ENCODE measurements at regions not wholly inside any gene's neighbourhood (a gene's known extent, or its start where the extent isn't known, plus 50 kb on each side); places are given as distances from the start of the nearest gene placed in this dataset.
"Not testable (repeated sequence)": the region's sequence is repeated elsewhere in the genome, so short reads cannot be mapped to it uniquely, and the experiment has no call there.

GRCh38 chr1:196366-196765 lies 255.1 kb downstream of the OR4F29 start:
- DNase-seq (ENCODE audit: low read depth), result not testable (repeated sequence)

GRCh38 chr1:191296-192049 lies 260.0 kb downstream of the OR4F29 start:
- DNase-seq (ENCODE audit: low read depth), result peak; percentile 6

DNA sequence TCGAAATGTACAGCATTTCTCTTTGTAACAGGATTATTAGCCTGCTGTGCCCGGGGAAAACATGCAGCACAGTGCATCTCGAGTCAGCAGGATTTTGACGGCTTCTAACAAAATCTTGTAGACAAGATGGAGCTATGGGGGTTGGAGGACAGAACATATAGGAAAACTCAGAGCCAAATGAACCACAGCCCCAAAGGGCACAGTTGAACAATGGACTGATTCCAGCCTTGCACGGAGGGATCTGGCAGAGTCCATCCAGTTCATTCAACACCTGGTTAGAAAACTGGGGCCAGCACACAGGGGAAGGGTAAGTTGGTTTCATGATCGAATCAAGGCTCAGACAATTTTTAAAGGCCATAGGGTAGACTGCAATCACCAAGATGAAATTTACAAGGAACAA lies 260.8 kb downstream of the OR4F29 start:
- DNase-seq (ENCODE audit: low read depth), result not testable (repeated sequence)

GRCh38 chr1:189915-190314 lies 261.6 kb downstream of the OR4F29 start:
- not testable (repeated sequence) for DNase-seq (ENCODE audit: low read depth)

DNA sequence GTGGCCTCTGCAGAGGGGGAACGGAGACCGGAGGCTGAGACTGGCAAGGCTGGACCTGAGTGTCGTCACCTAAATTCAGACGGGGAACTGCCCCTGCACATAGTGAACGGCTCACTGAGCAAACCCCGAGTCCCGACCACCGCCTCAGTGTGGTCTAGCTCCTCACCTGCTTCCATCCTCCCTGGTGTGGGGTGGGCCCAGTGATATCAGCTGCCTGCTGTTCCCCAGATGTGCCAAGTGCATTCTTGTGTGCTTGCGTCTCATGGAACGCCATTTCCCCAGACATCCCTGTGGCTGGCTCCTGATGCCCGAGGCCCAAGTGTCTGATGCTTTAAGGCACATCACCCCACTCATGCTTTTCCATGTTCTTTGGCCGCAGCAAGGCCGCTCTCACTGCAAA lies 262.2 kb downstream of the OR4F29 start:
- DNase-seq (ENCODE audit: low read depth), result not testable (repeated sequence)

GRCh38 chr1:187298-187697 lies 264.2 kb downstream of the OR4F29 start:
- DNase-seq (ENCODE audit: low read depth), result not testable (repeated sequence)

DNA sequence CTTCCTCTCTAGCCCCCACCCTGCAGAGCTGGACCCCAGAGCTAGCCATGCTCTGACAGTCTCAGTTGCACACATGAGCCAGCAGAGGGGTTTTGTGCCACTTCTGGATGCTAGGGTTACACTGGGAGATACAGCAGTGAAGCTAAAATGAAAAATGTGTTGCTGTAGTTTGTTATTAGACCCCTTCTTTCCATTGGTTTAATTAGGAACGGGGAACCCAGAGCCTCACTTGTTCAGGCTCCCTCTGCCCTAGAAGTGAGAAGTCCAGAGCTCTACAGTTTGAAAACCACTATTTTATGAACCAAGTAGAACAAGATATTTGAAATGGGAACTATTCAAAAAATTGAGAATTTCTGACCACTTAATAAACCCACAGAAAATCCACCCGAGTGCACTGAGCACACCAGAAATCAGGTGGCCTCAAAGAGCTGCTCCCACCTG lies 264.8 kb downstream of the OR4F29 start:
- peak; percentile 0 for DNase-seq (ENCODE audit: low read depth)

GRCh38 chr1:186223-186622 lies 265.3 kb downstream of the OR4F29 start:
- DNase-seq (ENCODE audit: low read depth), result not testable (repeated sequence)

GRCh38 chr1:185526-185925 lies 266.0 kb downstream of the OR4F29 start:
- DNase-seq (ENCODE audit: low read depth), result not testable (repeated sequence)

DNA sequence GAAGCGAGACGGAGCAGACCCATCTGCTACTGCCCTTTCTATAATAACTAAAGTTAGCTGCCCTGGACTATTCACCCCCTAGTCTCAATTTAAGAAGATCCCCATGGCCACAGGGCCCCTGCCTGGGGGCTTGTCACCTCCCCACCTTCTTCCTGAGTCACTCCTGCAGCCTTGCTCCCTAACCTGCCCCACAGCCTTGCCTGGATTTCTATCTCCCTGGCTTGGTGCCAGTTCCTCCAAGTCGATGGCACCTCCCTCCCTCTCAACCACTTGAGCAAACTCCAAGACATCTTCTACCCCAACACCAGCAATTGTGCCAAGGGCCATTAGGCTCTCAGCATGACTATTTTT lies 267.2 kb downstream of the OR4F29 start:
- not testable (repeated sequence) for DNase-seq (ENCODE audit: low read depth)

- DNase-seq (ENCODE audit: low read depth), result not testable (repeated sequence)
Measured at GRCh38 chr1:183620-184335, 267.7 kb downstream of the OR4F29 start.

- not testable (repeated sequence) for DNase-seq (ENCODE audit: low read depth)
Measured at GRCh38 chr1:183081-183480, 268.4 kb downstream of the OR4F29 start.

DNA sequence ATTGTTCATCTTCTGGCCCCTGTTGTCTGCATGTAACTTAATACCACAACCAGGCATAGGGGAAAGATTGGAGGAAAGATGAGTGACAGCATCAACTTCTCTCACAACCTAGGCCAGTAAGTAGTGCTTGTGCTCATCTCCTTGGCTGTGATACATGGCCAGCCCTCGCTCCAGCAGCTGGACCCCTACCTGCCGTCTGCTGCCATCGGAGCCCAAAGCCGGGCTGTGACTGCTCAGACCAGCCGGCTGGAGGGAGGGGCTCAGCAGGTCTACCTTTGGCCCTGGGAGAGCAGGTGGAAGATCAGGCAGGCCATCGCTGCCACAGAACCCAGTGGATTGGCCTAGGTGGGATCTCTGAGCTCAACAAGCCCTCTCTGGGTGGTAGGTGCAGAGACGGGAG lies 268.8 kb downstream of the OR4F29 start:
- DNase-seq (ENCODE audit: low read depth), result not testable (repeated sequence)

DNA sequence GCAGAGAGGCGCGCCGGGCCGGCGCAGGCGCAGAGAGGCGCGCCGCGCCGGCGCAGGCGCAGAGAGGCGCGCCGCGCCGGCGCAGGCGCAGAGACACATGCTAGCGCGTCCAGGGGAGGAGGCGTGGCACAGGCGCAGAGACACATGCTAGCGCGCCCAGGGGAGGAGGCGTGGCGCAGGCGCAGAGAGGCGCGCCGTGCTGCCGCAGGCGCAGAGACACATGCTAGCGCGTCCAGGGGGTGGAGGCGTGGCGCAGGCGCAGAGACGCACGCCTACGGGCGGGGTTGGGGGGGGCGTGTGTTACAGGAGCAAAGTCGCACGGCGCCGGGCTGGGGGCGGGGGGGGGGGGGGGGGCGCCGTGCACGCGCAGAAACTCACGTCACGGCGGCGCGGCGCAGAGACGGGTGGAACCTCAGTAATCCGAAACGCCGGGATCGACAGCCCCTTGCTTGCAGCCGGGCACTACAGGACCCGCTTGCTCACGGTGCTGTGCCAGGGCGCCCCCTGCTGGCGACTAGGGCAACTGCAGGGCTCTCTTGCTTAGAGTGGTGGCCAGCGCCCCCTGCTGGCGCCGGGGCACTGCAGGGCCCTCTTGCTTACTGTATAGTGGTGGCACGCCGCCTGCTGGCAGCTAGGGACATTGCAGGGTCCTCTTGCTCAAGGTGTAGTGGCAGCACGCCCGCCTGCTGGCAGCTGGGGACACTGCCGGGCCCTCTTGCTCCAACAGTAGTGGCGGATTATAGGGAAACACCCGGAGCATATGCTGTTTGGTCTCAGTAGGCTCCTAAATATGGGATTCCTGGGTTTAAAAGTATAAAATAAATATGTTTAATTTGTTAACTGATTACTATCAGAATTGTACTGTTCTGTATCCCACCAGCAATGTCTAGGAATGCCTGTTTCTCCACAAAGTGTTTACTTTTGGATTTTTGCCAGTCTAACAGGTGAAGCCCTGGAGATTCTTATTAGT lies 269.9 kb downstream of the OR4F29 start:
- DNase-seq (ENCODE audit: low read depth), result peak; percentile 68

GRCh38 chr1:180749-181205 lies 270.7 kb downstream of the OR4F29 start:
- peak; percentile 0 for DNase-seq (ENCODE audit: low read depth)

GRCh38 chr1:138842-139241 lies 312.6 kb downstream of the OR4F29 start:
- DNase-seq (ENCODE audit: low read depth), result not testable (repeated sequence)

- DNase-seq (ENCODE audit: low read depth), result not testable (repeated sequence)
Measured at GRCh38 chr1:137664-138063, 313.8 kb downstream of the OR4F29 start.

DNA sequence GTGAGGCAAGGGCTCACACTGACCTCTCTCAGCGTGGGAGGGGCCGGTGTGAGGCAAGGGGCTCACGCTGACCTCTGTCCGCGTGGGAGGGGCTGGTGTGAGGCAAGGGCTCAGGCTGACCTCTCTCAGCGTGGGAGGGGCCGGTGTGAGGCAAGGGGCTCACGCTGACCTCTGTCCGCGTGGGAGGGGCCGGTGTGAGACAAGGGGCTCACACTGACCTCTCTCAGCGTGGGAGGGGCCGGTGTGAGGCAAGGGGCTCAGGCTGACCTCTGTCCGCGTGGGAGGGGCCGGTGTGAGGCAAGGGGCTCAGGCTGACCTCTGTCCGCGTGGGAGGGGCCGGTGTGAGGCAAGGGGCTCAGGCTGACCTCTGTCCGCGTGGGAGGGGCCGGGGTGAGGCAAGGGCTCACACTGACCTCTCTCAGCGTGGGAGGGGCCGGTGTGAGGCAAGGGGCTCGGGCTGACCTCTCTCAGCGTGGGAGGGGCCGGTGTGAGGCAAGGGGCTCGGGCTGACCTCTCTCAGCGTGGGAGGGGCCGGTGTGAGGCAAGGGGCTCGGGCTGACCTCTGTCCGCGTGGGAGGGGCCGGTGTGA lies 315.0 kb downstream of the OR4F29 start:
- DNase-seq (ENCODE audit: low read depth), result not testable (repeated sequence)

GRCh38 chr1:134936-135335 lies 316.5 kb downstream of the OR4F29 start:
- DNase-seq (ENCODE audit: low read depth), result not testable (repeated sequence)

DNA sequence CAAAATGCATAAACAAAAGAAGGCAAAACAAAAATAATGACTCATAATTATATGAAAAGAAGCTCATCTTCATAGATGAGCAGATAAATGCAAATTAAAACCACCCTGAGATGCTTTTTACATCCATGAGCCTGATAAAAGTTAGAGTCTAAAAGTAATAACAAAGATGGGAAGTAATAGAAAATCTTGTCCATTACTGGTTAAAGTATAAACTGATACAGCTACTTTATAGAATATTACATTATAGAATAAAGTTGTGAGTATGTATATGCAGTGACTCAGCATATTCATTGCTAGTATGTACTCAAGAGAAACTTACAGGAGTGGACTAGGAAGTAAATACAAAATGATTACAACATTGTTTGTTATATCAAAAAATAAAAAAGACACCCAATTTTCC lies 333.0 kb downstream of the OR4F29 start:
- not testable (repeated sequence) for DNase-seq (ENCODE audit: low read depth)

DNA sequence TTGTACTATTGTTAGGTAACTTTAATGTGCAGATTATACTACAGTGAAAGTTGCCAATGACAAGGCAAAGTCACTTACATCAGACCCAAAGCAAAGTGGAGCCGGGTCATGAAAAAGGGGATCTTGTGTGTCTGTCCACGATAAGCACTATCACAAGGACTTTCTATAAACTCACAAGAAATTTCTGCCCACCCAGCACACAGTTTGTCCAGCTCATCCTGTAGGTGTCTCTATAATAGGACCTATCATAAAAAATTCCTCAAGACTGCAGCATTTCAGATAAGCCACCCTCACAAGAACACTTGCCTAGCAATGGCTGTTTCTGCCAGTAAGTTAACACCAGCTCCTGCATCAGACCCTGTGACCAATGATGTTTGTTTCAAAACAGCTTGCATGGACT lies 335.9 kb downstream of the OR4F29 start:
- not testable (repeated sequence) for DNase-seq (ENCODE audit: low read depth)

- not testable (repeated sequence) for DNase-seq (ENCODE audit: low read depth)
Measured at GRCh38 chr1:104776-105175, 346.7 kb downstream of the OR4F29 start.

Data from EH (cell line).